ENCODE measurements at regions not wholly inside any gene's neighbourhood (a gene's known extent, or its start where the extent isn't known, plus 50 kb on each side); places are given as distances from the start of the nearest gene placed in this dataset.

GRCh38 chr3:144429719-144430121 is 458.1 kb downstream of the DIPK2A start:
- Histone ChIP-seq H3K4me1 (ENCODE audit: control insufficient read depth in 1 of 2, insufficient read depth in 2 of 2, low read length in 2 of 2) (no peaks in the 10 kb centered on the region), H3K79me2 (ENCODE audit: insufficient read depth, low read length) (no peaks in the 10 kb centered on the region), H3K9me3 (replicated peaks in 1 of 2; ENCODE audit: control insufficient read depth in 1 of 2, insufficient read depth in 1 of 2, low read length in 2 of 2) (no peaks in the 10 kb centered on the region), H3K4me3 (replicated peaks in 1 of 3; ENCODE audit: low read depth in 2 of 3, low read length in 3 of 3) (no peak overlapping the region), H3K36me3 (replicated peaks in 1 of 2; ENCODE audit: control insufficient read depth in 1 of 2, insufficient read depth in 2 of 2, low read length in 2 of 2) (no peaks in the 10 kb centered on the region), H3K27me3 (ENCODE audit: control insufficient read depth in 2 of 2, insufficient read depth in 2 of 2, low read length in 2 of 2) (no peaks in the 10 kb centered on the region), H3K9ac (ENCODE audit: insufficient read depth, low read length, poor library complexity, severe bottlenecking) (no peak overlapping the region), H3K27ac (ENCODE audit: low read depth in 1 of 2, low read length in 2 of 2) (no peak overlapping the region), H4K20me1 (ENCODE audit: insufficient read depth, low read length) (no peaks in the 10 kb centered on the region), H3K4me2 (replicated peaks; ENCODE audit: extremely low read depth, low read length, poor library complexity, severe bottlenecking) (no peak overlapping the region), H2AFZ (ENCODE audit: insufficient read depth, low read depth, low read length, poor library complexity, severe bottlenecking) (no peak overlapping the region)
- TF ChIP-seq, protein P1, sequence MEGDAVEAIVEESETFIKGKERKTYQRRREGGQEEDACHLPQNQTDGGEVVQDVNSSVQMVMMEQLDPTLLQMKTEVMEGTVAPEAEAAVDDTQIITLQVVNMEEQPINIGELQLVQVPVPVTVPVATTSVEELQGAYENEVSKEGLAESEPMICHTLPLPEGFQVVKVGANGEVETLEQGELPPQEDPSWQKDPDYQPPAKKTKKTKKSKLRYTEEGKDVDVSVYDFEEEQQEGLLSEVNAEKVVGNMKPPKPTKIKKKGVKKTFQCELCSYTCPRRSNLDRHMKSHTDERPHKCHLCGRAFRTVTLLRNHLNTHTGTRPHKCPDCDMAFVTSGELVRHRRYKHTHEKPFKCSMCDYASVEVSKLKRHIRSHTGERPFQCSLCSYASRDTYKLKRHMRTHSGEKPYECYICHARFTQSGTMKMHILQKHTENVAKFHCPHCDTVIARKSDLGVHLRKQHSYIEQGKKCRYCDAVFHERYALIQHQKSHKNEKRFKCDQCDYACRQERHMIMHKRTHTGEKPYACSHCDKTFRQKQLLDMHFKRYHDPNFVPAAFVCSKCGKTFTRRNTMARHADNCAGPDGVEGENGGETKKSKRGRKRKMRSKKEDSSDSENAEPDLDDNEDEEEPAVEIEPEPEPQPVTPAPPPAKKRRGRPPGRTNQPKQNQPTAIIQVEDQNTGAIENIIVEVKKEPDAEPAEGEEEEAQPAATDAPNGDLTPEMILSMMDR (IDR thresholded peaks at IDR 0.05), result no peak
- WGBS (ENCODE audit: insufficient coverage), result no CpG with 5 or more reads among the region's 3 CpGs
- peaks cover 0 to 2% (median 1%) of the 10 kb centered on the region in 3 donors for H3K27me3 Mint-ChIP-seq (ENCODE audit: low read depth in 3 of 3)
- H3K27ac Mint-ChIP-seq, result no peak overlapping the region
- intact Hi-C loops (cut with micrococcal nuclease), result no loop called here
- H3K4me3 Mint-ChIP-seq, result no peak overlapping the region
- DNase-seq, result no peak
- H3K36me3 Mint-ChIP-seq, result no peaks in the 10 kb centered on the region
- H3K4me1 Mint-ChIP-seq, result peaks cover 3% of the 10 kb centered on the region
- peaks cover 0 to 1% (median 0%) of the 10 kb centered on the region in 7 donors for H3K9me3 Mint-ChIP-seq

DNA sequence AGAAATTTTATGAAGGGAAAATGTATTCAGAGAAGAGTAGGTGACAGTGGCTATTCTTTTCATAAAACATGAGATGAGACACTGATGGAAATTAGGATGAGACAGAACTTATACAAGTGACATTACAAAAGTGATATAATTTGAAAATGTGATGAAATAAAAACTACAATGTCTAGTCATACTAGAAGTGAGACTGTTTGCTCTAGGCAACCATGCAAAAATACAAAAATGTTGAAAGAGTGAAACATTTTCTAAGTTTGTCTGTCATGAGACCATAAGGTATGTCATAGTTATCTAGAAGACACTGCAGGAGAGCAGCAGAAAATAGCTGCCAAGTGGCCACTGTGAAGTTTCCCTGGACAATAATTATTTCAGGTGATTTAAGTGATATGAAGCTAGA is 459.5 kb downstream of the DIPK2A start:
- Histone ChIP-seq H3K27ac (ENCODE audit: low read depth in 1 of 2, low read length in 2 of 2) (no peak overlapping the region), H3K79me2 (ENCODE audit: insufficient read depth, low read length) (no peaks in the 10 kb centered on the region), H3K4me3 (replicated peaks in 1 of 3; ENCODE audit: low read depth in 2 of 3, low read length in 3 of 3) (no peak overlapping the region), H2AFZ (ENCODE audit: insufficient read depth, low read depth, low read length, poor library complexity, severe bottlenecking) (no peak overlapping the region), H3K36me3 (replicated peaks in 1 of 2; ENCODE audit: control insufficient read depth in 1 of 2, insufficient read depth in 2 of 2, low read length in 2 of 2) (no peaks in the 10 kb centered on the region), H4K20me1 (ENCODE audit: insufficient read depth, low read length) (no peaks in the 10 kb centered on the region), H3K4me2 (replicated peaks; ENCODE audit: extremely low read depth, low read length, poor library complexity, severe bottlenecking) (no peak overlapping the region), H3K27me3 (ENCODE audit: control insufficient read depth in 2 of 2, insufficient read depth in 2 of 2, low read length in 2 of 2) (no peaks in the 10 kb centered on the region), H3K4me1 (ENCODE audit: control insufficient read depth in 1 of 2, insufficient read depth in 2 of 2, low read length in 2 of 2) (no peaks in the 10 kb centered on the region), H3K9me3 (replicated peaks in 1 of 2; ENCODE audit: control insufficient read depth in 1 of 2, insufficient read depth in 1 of 2, low read length in 2 of 2) (no peaks in the 10 kb centered on the region), H3K9ac (ENCODE audit: insufficient read depth, low read length, poor library complexity, severe bottlenecking) (no peak overlapping the region)
- no peaks in the 10 kb centered on the region for H3K36me3 Mint-ChIP-seq
- no peak overlapping the region for H3K27ac Mint-ChIP-seq
- no peak for DNase-seq
- intact Hi-C loops (cut with micrococcal nuclease), result no loop called here
- H3K27me3 Mint-ChIP-seq (ENCODE audit: low read depth in 3 of 3), result peaks cover 0 to 2% (median 1%) of the 10 kb centered on the region in 3 donors
- no peak overlapping the region for H3K4me3 Mint-ChIP-seq
- peaks cover 3% of the 10 kb centered on the region for H3K4me1 Mint-ChIP-seq
- TF ChIP-seq, protein P1 (IDR thresholded peaks at IDR 0.05), result no peak
- peaks cover 0 to 1% (median 0%) of the 10 kb centered on the region in 7 donors for H3K9me3 Mint-ChIP-seq

Data from CD14-positive monocyte (primary cell).